ENCODE measurements at regions not wholly inside any gene's neighbourhood (a gene's known extent, or its start where the extent isn't known, plus 50 kb on each side); places are given as distances from the start of the nearest gene placed in this dataset.

GRCh38 chr2:126542247-126542646 lies 113.7 kb upstream of the GYPC start:
- TF ChIP-seq CTCF (IDR thresholded peaks at IDR 0.05) (no peak), POLR2A (IDR thresholded peaks at IDR 0.05) (no peak)
